ENCODE measurements at regions not wholly inside any gene's neighbourhood (a gene's known extent, or its start where the extent isn't known, plus 50 kb on each side); places are given as distances from the start of the nearest gene placed in this dataset.
"Not testable (repeated sequence)": the region's sequence is repeated elsewhere in the genome, so short reads cannot be mapped to it uniquely, and the experiment has no call there.

DNA sequence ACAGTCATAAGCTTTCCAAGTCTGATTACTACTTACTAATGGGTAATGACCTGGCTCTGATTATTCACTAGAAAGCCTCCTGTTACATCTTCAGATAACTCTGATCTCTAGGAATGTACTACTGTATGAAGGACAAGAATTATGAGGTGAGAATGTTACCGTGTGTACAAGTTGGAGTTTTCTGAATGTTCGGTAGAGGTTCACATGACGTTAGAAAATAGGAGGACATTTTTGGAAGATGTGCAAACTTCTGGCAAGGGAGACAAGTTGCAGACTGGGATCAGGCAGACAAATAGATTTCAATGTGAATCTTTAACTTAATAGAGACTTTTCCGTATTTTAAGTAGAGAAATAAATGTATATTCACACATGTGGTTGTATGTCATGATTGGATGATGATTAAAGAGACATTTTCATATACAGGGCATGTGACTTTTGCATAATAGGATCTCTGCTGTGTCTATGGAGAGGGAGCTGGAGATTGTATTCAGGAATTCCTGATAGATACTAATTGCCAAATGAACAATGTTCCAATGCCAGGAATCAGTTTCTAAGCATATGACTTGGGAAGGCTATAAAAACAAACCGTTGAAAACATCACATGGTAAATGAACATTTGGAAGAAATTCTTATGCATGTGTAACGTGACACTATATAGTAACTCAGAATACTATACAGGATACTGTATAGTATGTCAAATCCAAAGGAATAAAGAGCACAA, 1695.8 kb upstream of the PIK3C3 start:
- no peak for DNase-seq (ENCODE audit: low spot score)

DNA sequence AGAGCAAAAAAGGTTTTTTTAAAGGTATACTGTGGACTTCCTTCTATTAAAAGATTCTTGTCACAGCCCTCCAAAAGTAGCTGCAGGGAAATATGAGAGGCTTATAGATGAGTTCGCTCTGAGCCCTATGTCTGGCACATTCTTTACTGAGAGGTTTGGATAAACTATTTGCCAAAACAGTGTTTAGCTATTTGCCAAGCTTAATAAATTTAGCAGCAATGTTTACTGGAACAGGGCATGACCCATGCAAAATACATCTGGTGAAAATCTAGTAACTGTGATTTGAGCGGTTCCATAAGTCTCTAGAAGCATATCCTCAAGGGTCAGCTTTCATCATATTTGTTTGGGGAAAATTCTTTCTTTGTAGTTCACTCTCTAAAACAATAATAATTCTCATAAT, 1696.7 kb upstream of the PIK3C3 start:
- DNase-seq (ENCODE audit: low spot score) = no peak

DNA sequence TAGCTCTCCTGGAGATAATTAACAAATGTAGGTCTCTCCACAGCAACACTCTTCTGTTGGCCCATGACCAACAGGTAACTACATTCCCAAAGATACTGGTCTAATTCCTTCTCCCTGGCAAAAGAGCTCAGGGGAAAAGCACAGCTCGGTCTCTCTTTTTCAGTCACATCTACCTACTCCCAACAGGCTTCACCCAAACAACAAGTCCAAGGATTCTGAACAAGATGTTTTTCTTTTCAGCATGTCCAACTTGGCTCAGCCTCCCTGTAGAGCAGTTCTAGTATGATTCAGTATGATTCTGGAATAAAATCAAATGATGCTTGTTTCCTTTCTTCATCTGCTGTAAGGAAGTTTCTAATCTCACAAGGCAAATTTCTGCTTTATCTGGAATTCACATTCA, 1704.8 kb upstream of the PIK3C3 start:
- no peak for DNase-seq (ENCODE audit: low spot score)

DNA sequence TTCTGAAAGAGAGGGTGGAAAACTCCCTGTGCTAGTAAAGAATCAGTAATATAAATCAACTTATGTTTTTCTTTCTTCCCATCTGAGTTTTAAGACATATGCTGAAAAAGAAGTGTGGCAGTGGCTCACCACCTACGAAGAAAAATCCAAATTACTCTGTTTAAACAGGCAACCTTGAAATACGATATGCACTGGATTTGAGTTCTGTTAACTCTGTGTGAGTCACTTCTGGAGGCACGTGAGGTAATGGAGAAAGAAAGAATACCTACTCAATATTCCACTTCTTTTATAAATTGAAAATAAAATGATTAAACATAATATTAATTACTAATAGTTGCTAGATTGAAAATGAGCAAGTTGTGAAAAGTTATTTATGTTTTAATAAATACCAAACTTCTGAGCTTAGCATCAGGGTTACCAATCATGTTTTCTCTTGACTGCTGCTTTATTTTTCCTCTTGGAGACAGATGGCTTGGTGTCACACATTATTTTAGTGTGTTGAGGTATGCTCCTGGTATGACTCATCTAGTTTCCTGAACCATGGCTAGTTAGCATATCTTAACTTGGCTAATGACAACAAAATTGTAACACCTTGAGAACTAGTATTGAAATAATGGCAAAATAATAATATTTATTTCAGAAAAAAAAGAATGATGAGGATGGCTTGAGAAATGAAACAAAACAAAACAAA, 1705.5 kb upstream of the PIK3C3 start:
- no peak for DNase-seq (ENCODE audit: low spot score)

DNA sequence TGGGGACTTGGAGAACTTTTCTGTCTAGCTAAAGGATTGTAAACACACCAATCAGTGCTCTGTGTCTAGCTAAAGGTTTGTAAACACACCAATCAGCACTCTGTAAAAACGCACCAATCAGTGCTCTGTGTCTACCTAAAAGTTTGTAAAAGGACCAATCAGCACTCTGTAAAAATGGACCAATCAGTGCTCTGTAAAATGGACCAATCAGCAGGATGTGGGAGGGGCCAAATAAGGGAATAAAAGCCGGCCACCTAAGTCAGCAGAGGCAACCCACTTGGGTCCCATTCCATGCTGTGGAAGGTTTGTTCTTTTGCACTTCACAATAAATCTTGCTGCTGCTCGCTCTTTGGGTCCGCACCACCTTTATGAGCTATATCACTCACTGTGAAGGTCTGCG, 1709.4 kb upstream of the PIK3C3 start:
- DNase-seq (ENCODE audit: low spot score) = not testable (repeated sequence)

DNA sequence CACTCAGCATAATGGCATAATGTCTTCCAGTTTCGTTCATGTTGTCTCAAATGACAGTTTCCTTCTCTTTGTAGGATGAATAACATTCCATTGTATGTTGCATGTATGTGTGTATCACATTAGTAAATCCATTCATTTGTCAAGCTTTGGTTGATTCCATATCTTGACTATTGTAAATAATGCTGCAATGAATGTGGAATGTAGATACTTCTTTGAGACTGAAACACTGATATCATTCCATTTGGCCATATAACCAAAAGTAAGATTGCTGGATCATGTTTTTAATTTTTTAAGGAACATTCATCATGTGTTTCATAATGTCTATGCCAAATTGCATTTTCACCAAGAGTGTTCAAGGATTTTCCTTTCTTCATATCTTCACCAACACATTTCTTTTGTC, 1711.4 kb upstream of the PIK3C3 start:
- no peak for DNase-seq (ENCODE audit: low spot score)

DNA sequence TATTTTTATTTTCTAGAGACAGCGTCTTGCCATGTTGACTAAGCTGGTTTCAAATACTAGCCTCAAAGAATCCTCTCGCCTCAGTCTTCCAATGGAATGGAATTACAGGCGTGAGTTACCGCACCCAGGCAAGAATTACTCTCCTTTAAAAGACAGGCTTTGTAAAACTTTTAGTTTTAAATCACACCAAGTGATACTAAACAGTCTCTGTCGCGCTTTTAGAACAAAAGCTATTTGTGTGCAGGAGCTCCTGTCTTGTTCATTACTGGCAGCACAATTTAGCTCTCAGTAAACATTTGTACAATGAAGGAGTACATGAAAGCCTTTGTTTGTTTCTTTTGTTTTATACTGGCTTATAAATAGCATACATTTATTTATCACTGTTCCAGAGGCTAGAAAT, 1719.2 kb upstream of the PIK3C3 start:
- DNase-seq (ENCODE audit: low spot score) = no peak

DNA sequence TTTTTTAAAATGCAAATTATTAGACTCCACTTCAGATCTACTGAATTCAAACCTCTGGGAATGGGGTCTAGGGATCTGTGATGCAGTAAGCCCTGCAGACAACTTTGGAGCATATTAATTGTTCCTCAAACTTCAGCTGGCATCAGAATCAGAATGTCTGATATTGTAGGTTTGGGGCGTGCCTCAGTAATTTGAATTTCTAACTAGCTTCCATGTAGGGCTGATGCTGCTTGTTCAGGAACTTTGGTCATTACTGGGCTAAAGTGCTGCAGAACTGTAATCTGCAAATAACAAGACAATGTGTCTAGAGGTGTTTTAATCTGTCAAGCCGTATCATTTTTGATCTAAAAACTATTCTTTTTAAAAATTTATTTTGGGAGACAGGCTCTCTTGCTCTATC, 1719.7 kb upstream of the PIK3C3 start:
- DNase-seq (ENCODE audit: low spot score) = no peak

DNA sequence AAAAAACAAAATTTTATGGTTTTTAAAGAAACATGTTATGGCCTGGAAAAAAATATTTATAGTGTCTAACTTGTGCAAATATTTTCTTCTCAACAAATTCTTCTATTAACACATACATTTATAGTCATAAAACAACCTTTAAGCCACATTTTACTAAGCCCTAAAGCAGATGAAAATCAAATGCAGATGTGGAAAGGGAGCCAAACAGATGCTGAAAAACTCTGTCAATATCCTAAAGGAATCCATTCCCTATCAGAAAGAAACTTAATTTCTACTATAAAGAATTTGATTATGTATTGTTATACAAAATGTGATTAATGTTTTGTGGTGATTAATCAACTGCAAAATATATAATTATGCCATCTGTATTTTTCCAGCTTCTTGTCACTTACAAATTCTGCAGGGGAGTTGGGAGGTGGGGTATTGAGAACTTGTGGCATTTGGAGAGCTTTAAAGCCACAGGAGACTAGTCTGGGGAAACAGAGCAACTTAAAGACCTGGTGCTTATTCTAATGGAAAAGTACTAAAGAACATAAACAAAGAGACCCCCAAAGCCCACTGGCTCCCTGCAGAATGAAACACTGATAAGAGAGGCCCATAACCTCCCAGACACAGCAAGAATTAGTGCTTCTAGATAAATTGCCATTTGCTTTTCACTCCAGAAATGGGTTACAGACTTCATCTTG, 1721.0 kb upstream of the PIK3C3 start:
- DNase-seq (ENCODE audit: low spot score) = no peak

DNA sequence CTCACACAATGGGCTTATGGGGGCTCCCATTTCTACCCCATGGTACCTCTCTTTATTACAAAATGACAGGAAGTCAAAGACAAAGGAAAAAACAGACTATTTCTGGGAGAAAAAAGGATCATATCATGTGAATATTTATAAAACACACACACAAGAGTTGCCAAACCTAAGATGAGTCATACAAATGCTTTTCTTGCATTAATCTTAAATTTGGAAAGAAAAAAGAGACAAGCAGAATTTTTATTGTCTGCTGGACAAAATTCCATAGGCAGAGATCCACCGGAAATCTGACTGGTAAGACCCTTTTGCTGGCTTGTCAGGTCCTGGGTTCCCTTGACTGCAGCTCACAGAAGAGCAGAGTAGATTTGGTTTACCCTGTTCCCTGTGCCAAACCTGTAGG, 1732.3 kb upstream of the PIK3C3 start:
- DNase-seq (ENCODE audit: low spot score) = no peak

DNA sequence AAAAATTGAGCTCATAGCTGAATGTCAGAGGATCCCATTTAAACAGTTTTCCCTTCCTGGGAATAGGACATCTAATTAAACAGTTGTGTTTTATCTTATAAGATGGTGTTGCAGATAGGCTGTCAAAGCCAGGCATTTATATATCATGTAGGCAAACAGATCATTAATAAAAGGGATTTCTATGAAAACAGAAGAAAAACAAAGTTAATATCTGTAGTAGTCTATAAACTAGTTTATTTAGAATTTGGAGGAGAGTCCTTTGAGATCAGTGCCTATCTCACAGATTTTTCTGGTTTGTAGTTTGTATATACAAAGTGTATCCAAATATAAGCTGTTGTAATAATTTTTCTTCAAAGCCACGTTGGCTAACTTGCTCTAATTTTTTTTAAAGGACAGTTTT, 1738.2 kb upstream of the PIK3C3 start:
- no peak for DNase-seq (ENCODE audit: low spot score)

DNA sequence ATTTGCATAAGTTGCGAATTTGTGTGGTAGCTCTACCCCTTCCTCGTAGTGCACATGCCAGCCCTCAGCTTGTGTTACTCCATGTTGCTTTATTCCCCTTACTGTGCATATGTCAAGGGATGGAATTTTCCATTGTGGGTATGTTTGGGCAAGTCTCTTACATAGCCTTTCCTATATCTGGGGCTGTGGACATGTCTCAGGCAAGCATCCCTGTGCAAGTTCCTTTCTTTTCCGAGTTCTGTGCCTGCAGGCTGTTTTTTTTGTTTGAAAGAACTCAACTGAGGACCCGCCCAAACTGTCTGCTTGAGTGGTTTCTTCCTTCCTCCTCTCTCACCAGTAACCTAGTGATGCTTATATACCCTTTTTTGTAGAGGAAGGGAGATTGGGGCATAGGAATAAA, 1739.1 kb upstream of the PIK3C3 start:
- DNase-seq (ENCODE audit: low spot score) = no peak

DNA sequence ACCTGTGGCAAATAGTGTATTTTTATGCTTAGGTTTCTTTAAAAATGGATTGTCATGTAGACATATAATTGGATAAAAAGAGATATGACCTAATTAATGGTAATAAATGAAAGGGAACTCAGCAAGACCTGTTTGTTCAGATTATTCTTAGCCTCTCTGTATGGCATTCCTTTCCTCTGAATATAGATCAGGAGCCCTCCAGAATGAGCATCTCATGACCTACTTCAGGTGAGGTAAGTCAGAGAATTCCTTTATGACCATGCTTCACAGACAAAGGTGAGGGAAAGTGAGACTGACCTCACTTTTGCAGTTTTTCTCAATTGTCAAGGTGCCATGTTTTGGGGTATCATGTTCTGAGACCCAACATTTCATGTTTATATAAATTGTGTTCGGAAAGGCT, 1744.3 kb upstream of the PIK3C3 start:
- DNase-seq (ENCODE audit: low spot score) = no peak

DNA sequence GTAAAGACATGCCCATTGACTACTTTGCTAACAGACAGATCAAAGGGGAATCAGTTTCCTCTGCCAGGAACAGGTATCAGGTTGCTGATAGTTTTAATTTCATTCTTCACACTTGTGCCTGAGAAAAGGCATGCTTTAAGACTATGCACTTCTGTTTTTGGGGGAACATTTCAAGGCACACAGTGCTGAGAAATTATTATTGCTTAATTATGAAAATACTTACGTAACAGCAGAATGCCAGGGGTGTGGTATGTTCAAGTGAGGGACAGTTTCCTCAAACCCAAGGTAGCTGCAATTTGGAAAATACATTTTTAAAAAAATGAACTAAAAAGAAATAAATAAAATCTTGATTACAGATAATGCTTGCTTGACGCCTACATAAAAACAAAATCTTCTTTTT, 1746.1 kb upstream of the PIK3C3 start:
- DNase-seq (ENCODE audit: low spot score) = no peak

DNA sequence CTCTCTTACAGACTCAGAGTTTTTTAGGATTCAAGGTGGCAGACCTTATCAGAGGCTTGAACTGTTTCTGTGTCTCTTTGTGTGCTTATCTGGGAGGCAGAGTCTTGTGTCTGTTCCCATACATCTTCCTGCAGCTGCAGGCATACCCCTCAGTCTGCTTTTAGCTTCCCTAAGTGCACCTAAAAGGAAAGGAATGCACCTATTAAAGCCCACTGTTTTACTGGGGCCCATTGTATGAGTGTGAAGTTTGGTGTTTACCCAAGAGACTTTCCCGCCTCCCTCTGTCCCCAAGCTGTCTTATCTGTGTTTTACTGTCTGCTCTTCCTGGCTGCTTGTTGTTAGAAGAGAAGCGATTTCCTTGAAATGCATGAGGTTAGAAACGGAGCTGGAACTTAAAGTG, 1757.3 kb upstream of the PIK3C3 start:
- no peak for DNase-seq (ENCODE audit: low spot score)

DNA sequence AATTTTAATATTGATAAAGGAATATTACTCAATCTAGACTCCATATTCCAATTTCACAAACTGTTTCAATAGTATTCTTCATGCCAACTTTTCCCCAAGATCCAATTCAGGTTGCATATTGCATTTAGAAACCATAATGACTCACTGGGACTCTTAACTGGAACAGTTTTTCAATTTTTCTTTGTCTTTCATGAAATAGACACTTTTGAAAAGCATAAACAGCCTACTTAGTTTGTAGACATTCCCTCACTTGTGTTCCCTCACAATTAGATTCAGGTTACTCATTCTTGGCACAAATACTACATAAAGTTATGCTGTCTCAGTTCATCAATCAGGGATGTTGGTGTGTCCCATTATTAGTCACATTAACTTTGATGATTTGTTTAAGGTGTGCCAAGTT, 1768.4 kb upstream of the PIK3C3 start:
- no peak for DNase-seq (ENCODE audit: low spot score)

DNA sequence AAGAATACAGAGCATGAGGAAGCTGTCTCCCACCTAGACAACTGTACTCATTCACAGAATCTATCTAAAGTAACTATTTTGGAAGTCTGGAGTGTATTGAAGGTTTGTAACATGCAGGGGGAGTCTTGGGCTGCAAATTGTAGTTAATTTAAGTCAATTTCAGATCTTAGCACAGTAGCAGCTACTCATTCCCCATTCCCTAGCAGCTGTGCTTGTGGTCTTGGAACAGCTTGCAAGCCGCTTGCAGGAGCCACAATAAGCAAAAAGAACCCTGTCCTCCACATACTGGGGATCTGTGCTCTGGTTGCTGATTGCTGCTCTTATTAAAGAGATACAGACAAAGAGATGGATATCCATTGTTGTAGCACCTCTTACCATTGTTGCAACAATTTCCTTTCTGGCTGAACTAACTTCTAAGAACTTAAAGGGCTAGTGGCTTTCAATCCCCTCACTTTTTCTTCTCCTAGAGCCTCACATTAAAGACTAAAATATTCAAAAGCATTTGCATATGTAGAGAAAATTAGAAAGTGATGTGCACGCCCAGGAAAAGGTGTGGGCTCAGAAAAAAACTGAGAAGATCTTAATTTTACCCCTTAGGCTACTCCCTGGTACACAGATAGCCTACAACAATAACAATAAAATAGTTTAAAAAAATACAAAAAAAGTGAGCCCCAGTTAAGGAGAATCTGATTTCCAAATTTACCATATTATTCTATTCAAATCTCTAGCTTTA, 1775.1 kb upstream of the PIK3C3 start:
- peak; percentile 3 for DNase-seq (ENCODE audit: low spot score)

DNA sequence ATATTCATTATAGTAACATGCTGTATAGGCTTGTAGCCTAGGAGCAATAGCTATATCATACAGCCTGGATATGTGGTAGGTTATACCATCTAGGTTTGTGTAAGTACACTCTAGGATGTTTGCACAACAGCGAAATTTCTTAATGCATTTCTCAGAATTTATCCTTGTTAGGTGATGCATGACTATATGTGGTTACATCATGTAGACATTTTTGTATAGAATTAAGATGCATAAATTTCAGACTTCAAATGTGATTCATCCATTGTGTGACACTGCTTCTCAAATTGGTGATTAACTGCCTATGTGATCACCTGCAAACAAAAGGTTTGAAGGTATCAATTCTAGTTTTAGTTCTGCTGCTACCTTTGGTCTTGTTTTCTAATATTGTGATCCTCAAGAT, 1787.0 kb upstream of the PIK3C3 start:
- DNase-seq (ENCODE audit: low spot score) = no peak

DNA sequence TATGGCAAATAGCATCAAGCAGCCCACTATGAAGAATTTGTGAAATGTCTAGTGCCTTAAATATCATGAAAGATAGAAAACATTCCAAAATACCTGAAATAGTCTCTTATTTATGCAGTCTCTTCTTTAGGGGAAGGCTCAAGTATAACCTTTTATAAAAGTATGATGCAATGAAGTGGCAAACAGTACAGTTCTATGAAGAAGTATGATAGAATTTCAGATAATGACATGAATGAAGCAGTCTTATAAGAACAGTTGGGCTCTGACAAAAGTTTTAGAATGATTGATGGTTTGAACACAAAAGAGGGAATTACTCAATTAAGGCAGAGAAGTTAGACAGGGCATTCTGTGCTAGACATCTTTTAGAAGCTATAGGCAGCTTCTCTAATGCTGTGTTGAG, 1791.8 kb upstream of the PIK3C3 start:
- DNase-seq (ENCODE audit: low spot score) = no peak

DNA sequence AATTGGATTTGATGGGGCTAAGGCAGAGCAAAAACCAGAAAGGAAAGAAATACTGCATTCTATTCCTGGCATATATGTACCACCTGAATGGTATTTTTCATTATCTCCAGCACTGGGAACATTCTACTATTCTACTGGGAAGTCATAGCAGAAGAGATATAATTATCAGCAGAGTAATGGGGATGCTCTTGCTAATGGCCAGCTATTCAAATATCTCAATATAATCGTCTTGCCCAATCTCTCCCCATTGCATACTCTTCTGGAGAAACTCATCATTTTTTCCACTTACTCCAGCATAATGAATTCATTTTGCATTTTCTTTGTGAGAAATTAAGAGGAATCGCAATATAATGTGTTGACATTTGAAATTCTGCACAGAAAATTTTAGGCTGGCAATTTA, 1794.7 kb upstream of the PIK3C3 start:
- no peak for DNase-seq (ENCODE audit: low spot score)

DNA sequence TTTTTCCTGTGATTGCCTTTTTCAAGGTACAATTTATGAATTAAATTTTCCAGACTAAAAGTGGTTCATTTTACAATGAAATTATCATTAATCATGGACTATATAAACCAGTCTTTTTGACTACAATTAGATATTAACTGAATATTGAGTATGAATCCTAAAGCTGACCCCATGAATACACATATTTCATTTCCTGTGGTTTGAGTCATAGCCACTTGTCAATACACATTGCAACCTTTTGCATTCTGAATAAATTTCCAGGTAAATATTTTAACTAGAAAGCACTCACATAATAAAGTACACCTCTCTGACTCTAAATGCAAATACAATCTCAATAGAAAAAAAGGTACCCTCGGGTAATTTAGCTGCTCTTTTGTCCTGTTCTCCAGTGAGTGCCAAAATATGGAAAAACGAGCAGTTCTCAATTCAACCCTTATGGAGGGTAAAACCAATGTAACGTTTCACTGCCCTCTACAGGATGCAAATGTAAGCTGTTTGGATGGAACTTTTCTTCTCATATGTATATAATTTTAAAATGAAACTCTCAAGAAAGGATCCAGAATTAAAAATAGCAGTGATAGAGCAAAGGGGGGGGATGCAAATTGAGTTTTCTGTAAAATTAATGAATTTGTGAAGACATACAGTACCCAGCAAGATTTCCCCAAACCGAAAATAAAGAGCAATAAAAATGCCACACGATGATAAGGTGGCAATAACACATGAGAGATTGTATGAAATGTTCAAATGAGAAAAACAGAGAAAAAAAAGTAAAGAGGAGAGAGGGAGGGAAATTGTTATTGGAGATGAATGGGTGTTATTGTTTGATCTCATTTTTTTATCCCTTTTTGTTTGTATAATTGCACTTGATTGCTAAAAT, 1795.7 kb upstream of the PIK3C3 start:
- peak; percentile 61 for DNase-seq (ENCODE audit: low spot score)

DNA sequence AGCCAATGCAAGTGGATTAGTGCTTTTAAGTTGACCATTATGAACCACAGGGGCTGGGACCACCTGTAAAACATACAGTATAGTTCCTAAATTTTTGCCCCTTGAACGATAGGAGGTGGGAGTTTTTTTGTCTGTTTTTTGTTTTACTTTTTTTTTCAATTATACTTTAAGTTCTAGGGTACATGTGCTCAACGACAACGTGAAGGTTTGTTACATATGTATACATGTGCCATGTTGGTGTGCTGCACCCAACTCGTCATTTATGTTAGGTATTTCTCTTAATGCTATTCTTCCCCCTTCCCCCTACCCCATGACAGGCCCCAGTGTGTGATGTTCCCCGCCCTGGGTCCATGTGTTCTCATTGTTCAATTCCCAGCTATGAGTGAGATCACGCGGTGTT, 1797.9 kb upstream of the PIK3C3 start:
- DNase-seq (ENCODE audit: low spot score) = no peak

All from Ammon's horn (tissue), 1 donor.